Spleen (tissue), 11 donors: ENCODE measurements at regions not wholly inside any gene's neighbourhood (a gene's known extent, or its start where the extent isn't known, plus 50 kb on each side); places are given as distances from the start of the nearest gene placed in this dataset.

Experiments used
- DNase-seq: peaks from one replicate; pipeline ENCODE4 v3.0.0-alpha.2; 2020
- H3K27ac ChIP-seq, 8 donors: fragments of 200-600 bp; sonication (generic) in 7 of 8; 1 replicate in 4 of 8; 2 replicates in 4 of 8; pipeline versions ENCODE4 v1.5.0 to v1.8.0; 2016 to 2021; ENCODE audit warnings: inconsistent platforms in 4 of 8, mild to moderate bottlenecking in 4 of 8, moderate library complexity in 1 of 8
- H3K27me3 ChIP-seq, 7 donors: fragments of 200-600 bp; sonication (generic) in 6 of 7; replicated peaks in 1 of 7; 1 replicate in 4 of 7; 2 replicates in 3 of 7; pipeline versions ENCODE4 v1.5.0 to v1.8.0; 2016 to 2021; ENCODE audit warnings: inconsistent platforms in 3 of 7, mild to moderate bottlenecking in 1 of 7
- H3K36me3 ChIP-seq, 6 donors: fragments of 200-600 bp; sonication (generic) in 5 of 6; 1 replicate in 4 of 6; 2 replicates in 2 of 6; pipeline versions ENCODE4 v1.5.0 to v1.8.0; 2016 to 2021; ENCODE audit warnings: inconsistent platforms in 2 of 6
- H3K4me1 ChIP-seq, 6 donors: fragments of 200-600 bp; sonication (generic) in 5 of 6; 1 replicate in 3 of 6; 2 replicates in 3 of 6; pipeline versions ENCODE4 v1.5.0 to v1.8.0; 2016 to 2021; ENCODE audit warnings: inconsistent platforms in 3 of 6
- H3K4me3 ChIP-seq, 8 donors: fragments of 200-600 bp; sonication (generic) in 7 of 8; 1 replicate in 4 of 8; 2 replicates in 4 of 8; pipeline versions ENCODE4 v1.5.0 to v1.8.0; 2016 to 2021; ENCODE audit warnings: inconsistent platforms in 4 of 8, mild to moderate bottlenecking in 4 of 8, moderate library complexity in 2 of 8
- H3K9me3 ChIP-seq, 8 donors: fragments of 200-600 bp; sonication (generic) in 7 of 8; 1 replicate in 4 of 8; 2 replicates in 4 of 8; pipeline versions ENCODE4 v1.5.0 to v1.8.0; 2016 to 2021; ENCODE audit warnings: inconsistent platforms in 4 of 8
- POLR2A ChIP-seq, 3 donors: fragments of 450-650 bp; IDR thresholded peaks; one replicate each; pipeline ENCODE4 v1.5.1; 2017; ENCODE audit warnings: antibody characterized with exemption in 3 of 3, mild to moderate bottlenecking in 1 of 3
- POLR2AphosphoS5 ChIP-seq, 3 donors: sonication (generic); formaldehyde crosslinking; IDR thresholded peaks; one replicate each; pipeline ENCODE4 v1.5.1; 2017; ENCODE audit warnings: antibody characterized with exemption in 3 of 3
- WGBS, 5 donors: extraction: QIAGEN DNeasy Blood & Tissue Kit in 3 of 5; methylation state at CpG; one replicate each; pipeline versions ENCODE4 v1.1.5 to v1.1.7; 2013 to 2018; 5-methylcytosine and 5-hydroxymethylcytosine counted together
- intact Hi-C: fragments of 100-400 bp; cut with DNase I; formaldehyde crosslinking; loops from one replicate; pipeline ENCODE4 v1.15.0; 2023; ENCODE audit warnings: low total_unique reads
- TF ChIP-seq, protein P1 (sequence below), 11 experiments: fragments of 200-600 bp in 7 of 11; fragments of 450-650 bp in 4 of 11; sonication (generic) in 4 of 11; IDR thresholded peaks in 8 of 11; conservative IDR thresholded peaks in 3 of 11; 1 replicate in 7 of 11; 2 replicates in 4 of 11; pipeline versions ENCODE4 v1.4.0 to v1.8.0; 2016 to 2021; ENCODE audit warnings: antibody characterized with exemption in 11 of 11, inconsistent platforms in 4 of 11, mild to moderate bottlenecking in 1 of 11
- donor health status: healthy with polysubstance abuse.
- donor health status: DM: no; HTN: no; CAD: no; lungs with moderate emphysema.
- donor health status: DM: no; HTN: no; CAD: no.
- donor health status: Bipolar disorder and iron deficiency.
- donor health status: healthy.
- donor health status: DM: no; HTN: no; CAD: no.
- donor health status: DM: yes; HTN: yes; CAD: no.

DNA sequence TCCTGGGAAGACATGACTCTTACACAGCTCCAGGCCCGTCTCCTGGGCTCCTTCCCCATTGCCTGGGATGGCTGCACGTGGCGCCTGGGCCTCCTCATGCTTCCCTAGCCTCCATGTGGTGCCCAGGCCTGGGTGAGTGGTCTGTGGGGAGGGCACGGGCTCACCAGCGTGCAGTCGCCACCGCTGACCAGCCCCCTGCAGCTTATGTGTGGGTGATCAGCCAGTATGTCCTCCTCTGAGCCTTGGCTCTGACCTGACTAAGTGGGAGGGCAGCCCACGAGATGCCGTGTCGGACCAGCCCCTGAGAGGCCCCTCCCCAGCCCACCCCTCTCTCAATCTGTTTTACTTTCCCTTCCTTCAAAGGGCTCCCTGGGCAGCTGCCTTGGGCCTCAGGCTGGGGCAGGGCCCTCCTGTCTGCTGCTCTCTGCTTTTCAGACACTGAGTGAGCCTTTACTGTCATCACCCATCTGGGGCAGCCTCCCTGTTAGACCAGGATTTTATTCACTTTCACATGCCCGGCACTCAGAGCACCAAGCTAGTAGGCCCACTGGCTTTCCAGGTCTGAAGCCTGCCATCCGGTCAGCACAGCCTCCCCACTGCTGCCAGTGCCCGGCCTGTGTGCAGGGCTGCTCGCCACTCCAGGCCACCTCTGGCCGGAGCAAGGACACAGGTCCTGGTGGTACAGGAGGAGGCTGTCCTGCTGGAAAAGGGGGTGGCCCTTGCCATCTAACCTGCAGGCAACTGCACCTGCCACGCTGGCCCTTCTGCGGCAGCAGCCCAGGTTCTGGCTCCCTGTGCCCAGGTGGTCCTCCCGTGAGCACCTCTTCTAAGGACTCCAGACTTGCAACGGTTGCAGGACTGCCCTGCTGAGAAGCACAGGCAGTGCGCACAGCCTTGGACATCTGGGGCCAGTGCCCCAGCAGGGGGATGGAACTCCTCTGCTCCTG lies 84.9 kb upstream of the HPCAL1 start:
- peak; percentile 54 for DNase-seq
- TF ChIP-seq POLR2AphosphoS5 (IDR thresholded peaks at IDR 0.05) (no peak), POLR2A (IDR thresholded peaks at IDR 0.05) (no peak)
- TF ChIP-seq, protein P1, sequence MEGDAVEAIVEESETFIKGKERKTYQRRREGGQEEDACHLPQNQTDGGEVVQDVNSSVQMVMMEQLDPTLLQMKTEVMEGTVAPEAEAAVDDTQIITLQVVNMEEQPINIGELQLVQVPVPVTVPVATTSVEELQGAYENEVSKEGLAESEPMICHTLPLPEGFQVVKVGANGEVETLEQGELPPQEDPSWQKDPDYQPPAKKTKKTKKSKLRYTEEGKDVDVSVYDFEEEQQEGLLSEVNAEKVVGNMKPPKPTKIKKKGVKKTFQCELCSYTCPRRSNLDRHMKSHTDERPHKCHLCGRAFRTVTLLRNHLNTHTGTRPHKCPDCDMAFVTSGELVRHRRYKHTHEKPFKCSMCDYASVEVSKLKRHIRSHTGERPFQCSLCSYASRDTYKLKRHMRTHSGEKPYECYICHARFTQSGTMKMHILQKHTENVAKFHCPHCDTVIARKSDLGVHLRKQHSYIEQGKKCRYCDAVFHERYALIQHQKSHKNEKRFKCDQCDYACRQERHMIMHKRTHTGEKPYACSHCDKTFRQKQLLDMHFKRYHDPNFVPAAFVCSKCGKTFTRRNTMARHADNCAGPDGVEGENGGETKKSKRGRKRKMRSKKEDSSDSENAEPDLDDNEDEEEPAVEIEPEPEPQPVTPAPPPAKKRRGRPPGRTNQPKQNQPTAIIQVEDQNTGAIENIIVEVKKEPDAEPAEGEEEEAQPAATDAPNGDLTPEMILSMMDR (IDR thresholded peaks at IDR 0.05 in 8 of 11, conservative IDR thresholded peaks at IDR 0.05 in 3 of 11) = no peak
- Histone ChIP-seq H3K4me3 (no peak overlapping the region), H3K27me3 (peaks cover 0 to 8% (median 0%) of the 10 kb centered on the region in 7 donors), H3K9me3 (no peaks in the 10 kb centered on the region), H3K4me1 (peaks cover 0 to 10% (median 0%) of the 10 kb centered on the region in 6 donors), H3K36me3 (no peaks in the 10 kb centered on the region), H3K27ac (peak overlapping the region in 1 of 8 donors; percentile 40)
- 82 to 93% (median 92%) methylated on average over 9 to 20 of the region's 20 CpGs for WGBS, 5 donors
- intact Hi-C loops = no loop called here

GRCh38 chr2:10220045-10220901 lies 82.4 kb upstream of the HPCAL1 start:
- DNase-seq = peak; percentile 39
- Histone ChIP-seq H3K27ac (no peak overlapping the region), H3K27me3 (peaks cover 0 to 8% (median 0%) of the 10 kb centered on the region in 7 donors), H3K36me3 (no peaks in the 10 kb centered on the region), H3K4me3 (no peak overlapping the region), H3K9me3 (no peaks in the 10 kb centered on the region), H3K4me1 (peaks cover 0 to 10% (median 0%) of the 10 kb centered on the region in 6 donors)
- 86 to 92% (median 89%) methylated on average over 26 of the region's 26 CpGs for WGBS, 5 donors
- intact Hi-C loops = no loop called here
- no peak for TF ChIP-seq POLR2AphosphoS5 (IDR thresholded peaks at IDR 0.05)
- TF ChIP-seq, protein P1 (IDR thresholded peaks at IDR 0.05 in 8 of 11, conservative IDR thresholded peaks at IDR 0.05 in 3 of 11) = no peak

DNA sequence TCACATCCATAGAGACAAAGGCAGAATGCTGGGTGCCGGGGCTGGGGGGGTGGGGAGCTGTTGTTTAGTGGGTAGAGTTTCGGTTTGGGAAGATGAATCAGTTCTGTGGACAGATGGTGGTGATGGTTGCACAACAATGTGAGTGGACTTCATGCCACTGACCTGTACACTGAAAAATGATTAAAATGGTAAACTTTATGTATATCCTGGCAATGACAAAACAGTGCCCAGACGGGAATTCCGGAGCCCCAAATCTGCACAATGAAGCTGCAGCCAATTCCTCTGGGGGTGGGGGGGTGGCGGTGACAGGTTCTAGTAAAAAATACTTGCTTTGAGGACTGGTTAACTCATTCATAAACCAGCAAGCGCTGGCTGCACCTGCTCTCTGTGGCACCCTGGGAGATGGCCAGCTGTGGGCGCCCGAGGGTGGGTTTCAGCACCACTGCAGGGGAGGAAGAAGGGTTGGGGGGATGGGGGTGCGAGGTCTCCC lies 81.8 kb upstream of the HPCAL1 start:
- Histone ChIP-seq H3K4me3 (no peak overlapping the region), H3K9me3 (no peaks in the 10 kb centered on the region), H3K27ac (no peak overlapping the region), H3K4me1 (peaks cover 0 to 10% (median 0%) of the 10 kb centered on the region in 6 donors), H3K27me3 (peaks cover 0 to 8% (median 0%) of the 10 kb centered on the region in 7 donors), H3K36me3 (no peaks in the 10 kb centered on the region)
- intact Hi-C loops = no loop called here
- TF ChIP-seq POLR2AphosphoS5 (IDR thresholded peaks at IDR 0.05) (no peak), POLR2A (IDR thresholded peaks at IDR 0.05) (no peak)
- TF ChIP-seq, protein P1 (IDR thresholded peaks at IDR 0.05 in 8 of 11, conservative IDR thresholded peaks at IDR 0.05 in 3 of 11) = no peak
- WGBS, 5 donors = 72 to 79% (median 77%) methylated on average over 9 of the region's 9 CpGs
- peak; percentile 66 for DNase-seq
